ENCODE measurements at regions not wholly inside any gene's neighbourhood (a gene's known extent, or its start where the extent isn't known, plus 50 kb on each side); places are given as distances from the start of the nearest gene placed in this dataset.

- TF ChIP-seq CTCF (IDR thresholded peaks at IDR 0.05; ENCODE audit: borderline replicate concordance, extremely low read depth, low read length, poor library complexity, severe bottlenecking): no peak
- no peak for TF ChIP-seq EZH2 (IDR thresholded peaks at IDR 0.05; ENCODE audit: borderline replicate concordance, low read depth, low read length, severe bottlenecking)
Measured at GRCh38 chr18:51617167-51617566, 419.7 kb upstream of the MEX3C start.
